COLO668 (cell line): ENCODE measurements at regions not wholly inside any gene's neighbourhood (a gene's known extent, or its start where the extent isn't known, plus 50 kb on each side); places are given as distances from the start of the nearest gene placed in this dataset.
A peak's percentile ranks its signal among the peaks of the same experiment; 100 is the strongest.
"Not testable (repeated sequence)": the region's sequence is repeated elsewhere in the genome, so short reads cannot be mapped to it uniquely, and the experiment has no call there.

ENCODE experiments used
- DNase-seq: peaks from one replicate; lab custom pipeline; 2025; ENCODE audit not compliant: unreplicated experiment; lab: John Stamatoyannopoulos, UW

DNA sequence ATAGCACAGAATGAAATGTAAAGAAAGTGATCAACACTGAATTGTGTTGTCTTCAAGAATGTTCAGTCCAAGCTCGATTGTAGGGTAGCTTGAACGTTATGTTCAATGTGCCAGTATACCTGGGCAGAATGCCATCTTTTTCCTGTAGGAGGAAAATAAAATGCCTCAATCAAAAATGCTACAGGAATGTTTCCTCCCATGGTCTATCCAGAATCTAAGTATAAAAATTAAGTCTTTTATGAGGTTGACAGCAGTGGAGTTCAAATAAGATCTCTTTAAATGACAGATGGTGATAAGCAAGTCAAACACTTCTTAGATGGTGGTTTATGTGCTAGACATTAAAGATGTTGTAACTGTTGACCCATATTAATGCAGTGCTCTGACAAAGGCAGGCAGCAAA is 488.6 kb downstream of the CSNK1G3 start:
- no peak for DNase-seq

DNA sequence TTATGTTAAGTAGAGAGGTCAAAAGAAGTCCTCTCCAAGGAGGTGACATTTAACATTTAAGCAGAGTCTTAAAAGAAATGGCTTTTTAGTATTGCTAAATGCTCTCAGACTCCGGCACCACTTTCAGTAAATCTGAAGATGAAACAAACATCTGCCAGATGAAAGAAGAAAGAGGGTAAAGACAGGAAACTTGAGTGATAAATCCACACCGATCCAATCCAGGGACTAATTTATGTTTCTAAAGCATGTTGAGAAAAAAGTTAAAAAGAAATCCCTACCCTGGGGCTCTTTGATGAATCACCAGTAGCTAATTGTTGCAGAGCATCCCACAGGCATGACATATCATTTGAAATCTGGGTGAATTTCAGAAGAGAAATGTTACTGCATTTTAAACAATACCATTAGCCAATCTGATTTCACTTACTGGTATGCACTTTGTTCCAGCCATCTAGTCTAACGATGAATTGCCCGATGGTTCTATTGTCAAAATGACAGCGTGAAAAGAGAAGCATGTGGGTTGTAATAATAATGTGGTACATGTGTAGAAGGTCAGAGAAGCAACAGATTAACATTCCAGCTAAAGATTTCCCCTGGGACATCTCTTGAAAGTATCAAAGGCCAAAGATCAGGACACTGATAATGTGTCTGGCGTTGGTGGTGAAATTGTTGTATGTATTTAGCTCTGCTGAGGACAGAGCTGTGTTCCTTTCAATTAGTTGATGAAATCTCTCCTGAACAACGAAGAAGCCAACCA is 485.7 kb downstream of the CSNK1G3 start:
- no peak for DNase-seq

DNA sequence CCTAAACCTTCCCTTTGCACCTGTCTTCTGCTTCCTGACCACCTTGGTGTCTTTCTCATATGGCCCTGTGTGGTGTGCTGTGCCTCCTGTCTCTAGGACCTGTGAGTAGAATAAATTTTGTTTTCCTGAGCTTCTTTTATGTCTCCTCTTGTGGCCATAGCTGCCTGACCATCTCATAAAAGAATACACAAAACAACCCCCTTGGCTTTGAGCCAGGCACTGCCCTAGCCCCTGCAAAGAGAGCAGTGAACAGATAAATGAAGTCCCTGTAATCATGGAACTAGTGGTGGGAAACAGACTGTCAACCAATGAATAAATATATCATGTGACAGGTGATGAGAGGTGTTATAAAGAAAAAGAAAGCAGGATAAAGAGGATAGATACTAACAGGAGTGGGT is 485.1 kb downstream of the CSNK1G3 start:
- DNase-seq, result peak; percentile 7

DNA sequence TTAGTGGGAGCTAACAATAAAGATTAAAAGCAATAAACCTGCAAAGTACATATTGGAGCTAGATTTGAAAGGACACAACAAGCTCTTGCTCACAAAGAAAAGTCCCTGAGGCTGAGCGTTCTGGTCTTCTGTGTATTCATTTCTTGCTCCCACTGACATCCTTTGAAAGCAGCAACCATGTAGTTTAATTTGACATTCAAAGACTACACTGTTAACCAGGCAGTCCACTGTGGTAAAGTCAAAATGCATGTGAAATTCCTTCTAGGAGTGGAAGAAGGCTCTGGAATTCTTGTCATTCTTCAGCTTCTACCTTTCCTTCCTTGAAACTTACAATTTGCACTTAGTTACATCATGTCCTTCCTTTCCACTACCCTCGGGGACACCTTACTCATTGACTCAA is 480.7 kb downstream of the CSNK1G3 start:
- no peak for DNase-seq

DNA sequence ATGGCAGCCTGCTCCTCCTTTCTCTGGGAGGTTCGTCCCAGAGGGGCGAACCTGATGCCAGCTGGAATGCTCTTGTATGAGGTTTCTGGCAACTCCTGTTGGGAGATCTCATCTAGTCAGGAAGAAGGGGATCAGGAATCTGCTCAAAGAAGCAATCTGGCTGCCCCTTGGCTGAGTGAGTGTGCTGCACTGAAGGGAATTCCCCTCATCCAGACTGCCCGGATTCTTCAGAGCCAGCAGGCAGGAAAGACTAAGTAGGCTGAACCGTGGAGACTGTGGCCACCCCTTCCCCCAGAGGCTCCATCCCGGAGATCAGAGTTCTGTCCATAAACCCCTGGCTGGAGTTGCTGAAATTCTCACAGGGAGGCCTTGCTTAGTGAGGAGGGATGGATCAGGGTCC is 476.0 kb downstream of the CSNK1G3 start:
- DNase-seq, result no peak

DNA sequence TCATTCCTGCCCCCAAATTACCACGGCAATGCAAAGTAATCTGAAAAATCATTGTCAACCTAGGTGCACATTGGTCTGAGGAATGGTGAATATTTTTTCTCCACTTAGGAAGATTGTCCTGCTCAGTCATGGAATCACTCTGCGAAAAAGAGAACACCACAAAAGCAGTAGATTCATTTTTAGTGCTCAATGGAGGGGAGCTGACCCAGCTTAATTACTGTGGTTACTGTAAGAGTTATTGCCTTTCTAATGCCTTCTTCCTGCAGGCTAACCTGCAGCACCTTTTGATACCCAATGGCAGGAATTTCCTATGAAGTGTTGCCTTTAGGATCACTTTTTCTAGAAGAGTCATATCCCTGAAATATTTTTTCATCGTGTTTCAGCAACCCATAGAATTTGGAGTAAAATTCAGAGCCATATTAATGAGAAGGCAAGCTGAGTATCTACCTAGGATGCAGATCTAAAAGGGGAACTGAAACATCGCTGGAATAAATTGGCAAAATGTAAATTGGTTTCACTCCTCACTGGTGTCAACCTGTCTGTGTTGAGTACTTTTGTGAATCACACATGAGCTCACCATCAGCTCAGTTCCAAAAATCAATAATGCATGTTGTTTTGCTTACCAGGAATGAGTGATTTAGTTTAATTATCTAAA is 464.5 kb downstream of the CSNK1G3 start:
- DNase-seq, result no peak

DNA sequence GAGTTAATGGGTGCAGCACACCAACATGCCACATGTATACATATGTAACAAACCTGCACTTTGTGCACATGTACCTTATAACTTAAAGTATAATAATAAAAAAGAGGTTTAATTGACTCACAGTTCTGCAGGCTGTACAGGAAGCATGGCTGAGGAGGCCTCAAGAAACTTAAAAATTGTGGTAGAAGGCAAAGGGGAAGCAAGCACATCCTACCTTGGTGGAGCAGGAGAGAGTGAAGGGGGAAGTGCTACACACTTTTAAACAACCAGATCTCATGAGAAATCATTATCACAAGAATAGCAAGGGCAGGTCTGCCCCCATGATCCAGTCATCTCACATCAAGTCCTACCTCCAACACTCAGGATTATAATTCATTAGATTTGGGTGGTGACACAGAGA is 463.5 kb downstream of the CSNK1G3 start:
- not testable (repeated sequence) for DNase-seq

DNA sequence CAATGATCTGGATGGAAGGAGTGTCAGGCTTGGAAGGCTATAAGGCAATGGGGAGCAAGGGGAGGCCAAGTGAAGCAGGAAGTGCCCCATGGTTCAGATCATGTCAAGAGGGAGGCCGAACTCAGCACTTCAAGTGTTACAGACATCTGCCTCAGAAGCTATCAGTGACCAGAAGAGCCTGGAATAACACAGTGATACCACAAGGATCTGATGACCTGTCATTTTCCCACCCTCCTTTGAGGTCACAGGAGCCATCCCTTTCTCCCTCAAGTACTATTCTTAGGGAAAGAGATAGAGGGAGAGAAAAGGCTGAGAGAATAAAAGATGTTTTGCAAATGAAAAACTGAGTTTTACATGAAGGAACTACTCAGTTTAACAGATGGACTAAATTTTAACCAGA is 454.8 kb downstream of the CSNK1G3 start:
- DNase-seq, result no peak

DNA sequence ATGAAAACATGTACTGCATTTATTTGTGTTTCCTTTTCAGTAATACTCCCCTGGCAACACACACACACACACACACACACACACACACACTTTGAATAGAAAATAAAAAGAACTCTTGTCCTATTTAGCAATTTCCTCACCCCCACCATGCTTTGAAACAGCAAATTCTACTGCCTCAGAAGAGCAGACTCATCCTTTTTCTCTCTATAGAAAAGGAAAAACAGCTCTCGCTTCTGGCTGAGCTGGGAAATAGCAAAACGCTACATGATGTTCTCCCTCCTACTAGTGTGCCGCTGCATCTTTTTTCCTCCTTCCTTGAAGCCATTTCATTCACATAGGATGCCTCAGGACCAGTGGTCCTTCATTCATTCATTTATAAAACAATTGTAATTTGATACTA is 453.6 kb downstream of the CSNK1G3 start:
- DNase-seq, result no peak

DNA sequence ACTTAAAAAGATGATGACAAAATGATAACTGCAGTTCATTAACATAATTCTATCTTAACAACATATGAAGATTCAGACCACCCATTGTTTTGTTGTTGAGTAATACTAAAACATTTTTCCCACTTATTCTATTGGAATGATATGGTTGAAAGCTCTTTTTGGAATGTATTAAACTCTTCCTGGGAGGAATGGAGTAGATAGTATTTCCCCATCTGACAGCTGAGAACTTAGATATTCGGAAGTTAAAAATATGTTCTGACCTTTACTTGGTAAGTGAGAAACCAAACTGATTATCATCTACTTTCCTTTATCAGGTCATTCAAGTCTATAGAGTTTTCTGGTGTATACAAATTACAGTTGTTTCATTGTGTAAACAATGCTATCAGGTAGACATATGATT is 452.9 kb downstream of the CSNK1G3 start:
- no peak for DNase-seq

DNA sequence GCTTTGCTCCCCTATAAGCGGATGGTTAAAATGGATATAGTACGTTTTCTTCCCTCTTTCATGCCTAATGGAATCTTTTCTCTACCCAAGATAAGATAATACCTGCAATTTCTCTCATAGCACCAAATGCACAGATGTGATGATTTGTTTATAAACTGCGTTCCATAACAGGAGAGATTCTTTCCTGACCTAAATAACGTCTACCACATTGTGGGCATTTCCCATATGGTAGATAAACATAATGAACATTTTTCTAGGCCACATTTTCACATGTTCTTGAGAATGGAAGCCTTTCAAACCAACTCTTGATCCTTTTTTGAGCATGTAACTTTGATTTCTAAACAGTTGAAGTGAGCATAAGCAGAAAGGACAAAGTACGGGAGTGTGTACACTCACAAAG is 448.5 kb downstream of the CSNK1G3 start:
- no peak for DNase-seq

DNA sequence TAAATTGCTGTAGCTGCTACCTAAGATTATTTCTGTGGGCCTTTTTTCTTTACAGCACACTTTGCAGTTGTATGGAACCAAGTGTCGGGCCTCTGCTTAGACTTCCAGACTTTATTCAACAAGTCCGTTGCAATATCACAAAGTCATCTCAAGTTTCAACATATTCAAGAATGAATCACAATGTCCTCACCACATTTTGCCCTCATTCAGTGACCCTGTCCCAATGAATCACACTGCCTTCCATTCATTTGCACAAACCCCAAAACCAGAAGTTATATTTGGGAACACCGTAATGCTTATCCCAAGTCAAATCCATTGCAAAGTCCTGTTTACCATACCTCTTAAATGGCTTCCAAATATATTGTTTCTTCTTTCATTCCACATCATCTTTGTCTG is 439.6 kb downstream of the CSNK1G3 start:
- no peak for DNase-seq

DNA sequence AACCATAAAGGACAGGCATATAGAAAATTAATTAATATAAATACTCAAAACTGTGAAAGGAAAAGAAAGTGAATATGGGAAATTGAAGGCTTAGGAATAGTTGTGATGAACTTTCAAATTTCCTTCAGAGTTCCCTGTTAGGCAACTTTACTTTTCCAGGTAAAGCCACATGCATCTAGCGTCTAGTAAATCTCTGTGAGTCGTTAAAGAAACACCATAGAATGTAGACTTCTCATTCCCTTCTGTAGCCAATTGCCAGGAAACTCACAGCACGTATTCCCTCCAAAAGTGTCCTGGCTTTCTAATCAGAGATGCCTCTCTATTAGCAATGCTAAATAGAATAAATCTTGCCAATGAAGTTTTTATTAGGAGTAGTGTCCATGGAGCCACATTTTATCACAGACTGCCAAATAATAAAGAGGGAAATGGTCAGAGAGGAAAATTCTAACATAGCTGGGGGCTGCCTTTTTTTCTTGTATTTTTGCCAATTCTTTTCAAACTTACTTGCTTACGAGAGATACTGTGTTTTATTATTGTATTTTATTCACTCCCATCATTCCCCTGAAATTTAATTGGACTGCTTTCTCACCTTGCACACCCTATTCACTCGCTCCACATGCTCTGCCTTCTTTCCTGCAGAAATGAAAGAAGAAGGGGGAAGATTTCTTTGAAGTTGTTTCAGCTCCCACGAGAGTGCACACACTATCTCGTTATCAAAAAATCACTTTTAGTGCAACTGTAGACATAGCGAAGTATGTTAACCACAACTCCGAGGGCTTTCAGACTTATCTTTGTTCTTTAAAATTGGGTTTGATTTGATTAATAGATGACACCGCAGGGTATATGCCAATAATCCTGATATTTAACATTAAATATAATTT is 439.0 kb downstream of the CSNK1G3 start:
- no peak for DNase-seq

DNA sequence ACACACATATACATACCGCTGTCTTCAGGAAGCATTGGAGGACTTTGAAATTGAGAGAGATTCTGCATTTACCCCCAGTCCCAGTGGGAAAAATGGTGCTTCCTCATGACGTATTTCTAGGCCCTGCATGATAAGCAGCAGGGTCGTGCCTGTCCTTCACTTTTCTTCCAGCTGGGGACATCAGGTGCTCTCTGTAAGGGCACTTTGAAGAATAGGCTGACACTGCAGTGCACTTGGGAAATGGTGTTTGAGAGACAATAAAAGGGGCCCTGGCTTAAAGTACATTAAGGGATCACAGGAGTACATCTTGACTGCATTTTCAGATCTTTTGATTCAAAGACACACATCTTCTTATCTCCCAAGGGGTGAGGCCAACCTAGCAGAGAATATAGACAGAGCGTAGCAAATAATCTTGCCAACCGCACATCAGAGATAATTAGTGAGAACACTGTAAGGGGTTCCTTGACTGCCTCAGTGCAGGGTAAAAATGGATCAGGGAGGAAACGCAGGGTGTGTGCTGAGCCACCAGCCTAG is 437.9 kb downstream of the CSNK1G3 start:
- no peak for DNase-seq

DNA sequence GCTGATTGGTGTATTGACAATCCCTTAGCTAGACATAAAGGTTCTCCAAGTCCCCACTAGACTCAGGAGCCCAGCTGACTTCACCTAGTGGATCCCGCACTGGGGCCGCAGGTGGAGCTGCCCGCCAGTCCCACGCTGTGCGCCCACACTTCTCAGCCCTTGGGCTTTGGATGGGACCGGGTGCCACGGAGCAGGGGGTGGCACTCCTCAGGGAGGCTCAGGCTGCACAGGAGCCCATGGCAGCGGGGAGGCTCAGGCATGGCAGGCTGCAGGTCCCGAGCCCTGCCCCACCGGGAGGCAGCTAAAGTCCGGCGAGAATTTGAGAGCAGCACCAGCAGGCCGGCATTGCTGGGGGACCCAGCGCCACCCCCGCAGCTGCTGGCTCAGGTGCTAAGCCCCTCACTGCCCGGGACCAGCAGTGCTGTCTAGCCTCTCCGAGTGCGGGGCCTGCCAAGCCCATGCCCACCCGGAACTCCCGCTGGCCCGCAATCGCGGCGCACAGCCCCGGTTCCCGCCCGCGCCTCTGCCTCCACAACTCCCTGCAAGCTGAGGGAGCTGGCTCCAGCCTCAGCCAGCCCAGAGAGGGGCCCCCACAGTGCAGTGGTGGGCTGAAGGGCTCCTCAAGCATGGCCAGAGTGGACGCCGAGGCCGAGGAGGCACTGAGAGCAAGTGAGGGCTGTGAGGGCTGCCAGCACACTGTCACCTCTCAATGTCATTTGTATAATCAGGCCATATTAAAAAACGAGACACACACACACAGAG is 437.2 kb downstream of the CSNK1G3 start:
- DNase-seq, result no peak

DNA sequence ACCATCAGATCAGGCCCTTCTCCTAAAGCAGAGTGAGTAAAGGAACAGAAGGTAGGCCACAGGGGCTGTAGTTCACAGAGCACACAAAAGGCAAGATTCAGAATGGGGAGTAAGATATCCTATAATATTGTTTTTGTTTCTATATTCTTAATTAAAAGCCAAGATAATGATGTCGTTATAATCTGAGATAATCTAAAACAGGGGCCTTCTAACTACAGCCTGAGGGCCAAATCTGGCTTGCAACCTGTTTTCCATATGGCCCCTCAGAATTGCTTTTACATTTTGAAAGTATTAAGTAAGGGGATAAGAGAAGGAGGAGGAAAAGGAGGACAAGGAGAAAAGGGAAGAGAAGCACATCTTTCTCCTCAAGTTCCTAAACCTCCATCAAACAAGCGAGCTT is 435.8 kb downstream of the CSNK1G3 start:
- DNase-seq, result no peak

DNA sequence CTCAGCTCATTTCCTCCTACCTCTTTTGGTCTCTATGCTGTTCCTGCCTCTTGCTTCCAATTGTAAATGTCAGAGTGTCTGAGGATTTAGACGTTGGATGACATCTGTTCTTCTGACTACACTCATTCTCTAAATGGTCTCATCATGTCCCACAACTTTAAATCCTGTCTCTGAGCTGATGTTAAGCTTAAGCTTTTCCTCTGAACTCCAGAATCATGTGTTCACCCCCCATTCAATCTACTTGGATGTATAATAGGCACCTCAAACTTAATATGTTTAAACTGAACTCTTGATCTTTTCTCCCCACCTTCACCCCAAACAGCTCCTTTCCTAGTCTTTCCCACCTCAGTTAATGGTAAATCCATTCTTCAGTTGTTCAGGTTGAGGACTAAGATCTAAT is 433.6 kb downstream of the CSNK1G3 start:
- no peak for DNase-seq

DNA sequence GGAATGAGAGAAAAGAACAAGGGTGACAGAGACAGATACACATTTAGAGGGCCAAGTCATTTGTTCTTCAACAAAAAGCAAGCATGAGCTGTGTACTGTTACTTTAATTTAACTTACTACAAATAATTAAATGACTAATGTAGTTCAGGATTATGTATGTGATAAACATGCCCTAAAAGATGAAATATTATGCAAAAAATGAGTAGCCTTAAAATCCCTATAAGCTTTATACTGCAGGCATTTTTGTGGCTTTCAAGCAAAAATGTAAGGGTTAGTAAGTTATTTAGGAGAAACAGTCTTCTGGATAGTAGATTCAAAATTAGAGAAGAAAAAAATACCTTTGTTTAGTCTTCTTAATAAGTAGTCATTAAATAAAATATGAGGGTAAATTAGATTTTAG is 431.2 kb downstream of the CSNK1G3 start:
- no peak for DNase-seq

DNA sequence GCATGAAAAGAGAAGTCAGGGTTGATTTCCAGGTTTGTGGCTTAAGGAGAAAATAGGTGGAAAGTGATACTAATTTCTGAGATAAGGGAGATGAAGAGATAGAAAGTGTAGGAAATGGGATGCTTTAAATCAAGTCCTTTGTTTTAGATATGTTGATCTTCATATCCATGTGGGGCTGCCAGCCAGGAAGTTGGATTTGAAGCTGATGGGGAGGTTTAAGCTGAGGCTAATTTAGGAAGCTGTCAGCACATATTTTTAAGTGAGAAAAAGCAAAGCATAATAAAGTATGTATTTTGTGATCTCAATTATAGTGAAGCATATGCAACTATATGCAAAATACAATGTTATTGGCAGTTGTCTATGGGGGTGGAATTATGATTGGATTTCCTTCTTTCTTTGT is 428.4 kb downstream of the CSNK1G3 start:
- DNase-seq, result no peak

DNA sequence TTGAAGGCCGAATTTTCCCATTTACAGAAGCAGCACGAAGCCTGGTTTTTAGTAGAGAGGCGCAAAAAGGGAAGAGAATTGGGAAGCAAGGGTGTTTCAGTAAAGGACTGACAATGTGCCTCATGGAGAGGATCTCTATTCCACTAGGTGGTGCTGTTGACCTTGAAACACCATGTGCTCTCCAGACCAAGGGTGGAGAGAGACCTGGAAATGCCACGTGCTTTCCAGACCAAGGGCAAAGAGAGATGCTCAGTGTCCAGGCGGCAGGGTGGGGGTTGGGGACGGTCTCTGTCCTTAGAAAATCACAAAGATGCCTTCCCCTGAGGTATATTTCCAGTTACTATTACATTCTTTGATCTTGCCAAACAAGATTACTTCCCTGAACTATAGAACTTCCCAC is 425.3 kb downstream of the CSNK1G3 start:
- peak; percentile 5 for DNase-seq

DNA sequence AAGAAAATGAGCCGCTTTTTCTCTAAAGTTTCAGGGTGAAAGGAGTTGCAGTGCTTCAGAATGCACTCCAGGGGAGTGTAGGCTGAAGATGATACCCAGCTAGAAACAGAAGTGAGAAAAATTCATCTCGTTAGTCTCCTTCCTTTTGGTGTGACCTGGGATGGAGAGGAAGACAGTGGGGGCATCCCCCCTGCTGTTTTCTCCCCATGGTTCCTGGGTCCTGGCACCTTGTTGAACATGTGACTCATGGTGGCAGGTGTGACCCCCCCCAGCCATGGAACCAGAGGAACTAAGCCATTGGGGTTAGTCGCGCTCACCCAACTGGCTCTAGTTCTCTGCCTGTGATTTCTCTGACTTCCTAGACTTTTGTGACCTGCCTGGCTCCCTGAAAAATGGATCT is 424.6 kb downstream of the CSNK1G3 start:
- DNase-seq, result peak; percentile 4
